OCI-LY3 (cell line): ENCODE measurements at regions not wholly inside any gene's neighbourhood (a gene's known extent, or its start where the extent isn't known, plus 50 kb on each side); places are given as distances from the start of the nearest gene placed in this dataset.

Source experiments
- CTCF ChIP-seq: fragments of 200-600, 300-600 bp; sonication (generic); IDR thresholded peaks from 2 replicates; pipeline ENCODE4 v1.5.1; 2014; ENCODE audit warnings: antibody characterized with exemption, low read length, low read depth
- EZH2phosphoT487 ChIP-seq: fragments of 200-600 bp; shearing (Covaris generic); IDR thresholded peaks from 2 replicates; pipeline ENCODE4 v1.6.1; 2018; ENCODE audit warnings: antibody characterized with exemption, mixed run types, low read depth

- TF ChIP-seq CTCF (no peak), EZH2phosphoT487 (no peak)
Measured at GRCh38 chr1:38102636-38103035, 56.0 kb upstream of the POU3F1 start.
